ENCODE measurements at regions not wholly inside any gene's neighbourhood (a gene's known extent, or its start where the extent isn't known, plus 50 kb on each side); places are given as distances from the start of the nearest gene placed in this dataset.

- Histone ChIP-seq H3K27me3 (ENCODE audit: control insufficient read depth, insufficient read depth, low read length) (no peaks in the 10 kb centered on the region), H3K4me3 (ENCODE audit: low read depth, low read length) (no peak overlapping the region), H3K36me3 (ENCODE audit: control insufficient read depth, insufficient read depth, low read length) (no peaks in the 10 kb centered on the region)
- TF ChIP-seq CTCF (IDR thresholded peaks at IDR 0.05; ENCODE audit: insufficient read depth, low read length, severe bottlenecking) = no peak
- no peak for DNase-seq (ENCODE audit: low read depth)
- FAIRE-seq = no peak
These were observed 51.6 kb upstream of the ZNF32 start for GRCh38 chr10:43700306-43700705.

GRCh38 chr10:43699516-43699915 lies 50.8 kb upstream of the ZNF32 start:
- DNase-seq (ENCODE audit: low read depth) (no peak), FAIRE-seq (no peak)
- no peak for TF ChIP-seq CTCF (IDR thresholded peaks at IDR 0.05; ENCODE audit: insufficient read depth, low read length, severe bottlenecking)
- H3K4me3 ChIP-seq (ENCODE audit: low read depth, low read length) = no peak overlapping the region
- no peaks in the 10 kb centered on the region for H3K27me3 ChIP-seq (ENCODE audit: control insufficient read depth, insufficient read depth, low read length)
- H3K36me3 ChIP-seq (ENCODE audit: control insufficient read depth, insufficient read depth, low read length) = no peaks in the 10 kb centered on the region

Measured in bronchial epithelial cell (primary cell).